CD14-positive monocyte (primary cell): ENCODE measurements at regions not wholly inside any gene's neighbourhood (a gene's known extent, or its start where the extent isn't known, plus 50 kb on each side); places are given as distances from the start of the nearest gene placed in this dataset.

Source experiments
- DNase-seq, 3 donors: peaks; one replicate each; pipeline ENCODE4 v3.0.0-alpha.2; 2011 to 2022
- H2AFZ ChIP-seq: 2 replicates; pipeline ENCODE4 v1.6.0; 2012; ENCODE audit warnings: mild to moderate bottlenecking, low read depth, low read length, inconsistent platforms; ENCODE audit not compliant: insufficient read depth, poor library complexity, severe bottlenecking
- H3K27ac ChIP-seq, 2 donors: 1 replicate in 1 of 2; 2 replicates in 1 of 2; pipeline ENCODE4 v1.5.1; 2012 to 2013; ENCODE audit warnings: low read length in 2 of 2, control low read depth in 1 of 2, inconsistent platforms in 1 of 2, low read depth in 1 of 2, mild to moderate bottlenecking in 1 of 2
- H3K27me3 ChIP-seq, 2 donors: one replicate each; pipeline versions ENCODE4 v1.6.0 to v1.6.1; 2011 to 2013; ENCODE audit warnings: low read length in 2 of 2; ENCODE audit not compliant: control insufficient read depth in 2 of 2, insufficient read depth in 2 of 2
- H3K36me3 ChIP-seq, 2 donors: replicated peaks in 1 of 2; 1 replicate in 1 of 2; 2 replicates in 1 of 2; pipeline versions ENCODE4 v1.5.1 to v1.6.1; 2012 to 2013; ENCODE audit warnings: low read length in 2 of 2, control low read depth in 1 of 2, inconsistent platforms in 1 of 2, mild to moderate bottlenecking in 1 of 2; ENCODE audit not compliant: insufficient read depth in 2 of 2, control insufficient read depth in 1 of 2
- H3K4me1 ChIP-seq, 2 donors: 1 replicate in 1 of 2; 2 replicates in 1 of 2; pipeline versions ENCODE4 v1.5.1 to v1.6.1; 2012 to 2013; ENCODE audit warnings: low read length in 2 of 2, control low read depth in 1 of 2, inconsistent platforms in 1 of 2, mild to moderate bottlenecking in 1 of 2, moderate library complexity in 1 of 2; ENCODE audit not compliant: insufficient read depth in 2 of 2, control insufficient read depth in 1 of 2
- H3K4me2 ChIP-seq: replicated peaks from 2 replicates; pipeline ENCODE3; 2012; ENCODE audit warnings: low read length, moderate library complexity, mild to moderate bottlenecking; ENCODE audit not compliant: poor library complexity, severe bottlenecking; ENCODE audit errors: extremely low read depth
- H3K4me3 ChIP-seq, 3 experiments: fragments of 200-600 bp in 1 of 3; sonication (generic) in 1 of 3; replicated peaks in 1 of 3; 1 replicate in 2 of 3; 2 replicates in 1 of 3; pipeline ENCODE4 v1.5.1; 2011 to 2013; ENCODE audit warnings: low read length in 3 of 3, mild to moderate bottlenecking in 3 of 3, control low read depth in 2 of 3, low read depth in 2 of 3, inconsistent platforms in 1 of 3, moderate library complexity in 1 of 3
- H3K79me2 ChIP-seq: 2 replicates; pipeline ENCODE4 v1.6.0; 2012; ENCODE audit warnings: mild to moderate bottlenecking, control low read depth, inconsistent platforms, low read length, moderate library complexity; ENCODE audit not compliant: insufficient read depth
- H3K9ac ChIP-seq: 2 replicates; pipeline ENCODE4 v1.6.0; 2017; ENCODE audit warnings: low read length, mild to moderate bottlenecking; ENCODE audit not compliant: insufficient read depth, poor library complexity, severe bottlenecking
- H3K9me3 ChIP-seq, 2 donors: replicated peaks in 1 of 2; 1 replicate in 1 of 2; 2 replicates in 1 of 2; pipeline versions ENCODE4 v1.5.1 to v1.6.1; 2012 to 2013; ENCODE audit warnings: low read length in 2 of 2, control low read depth in 1 of 2; ENCODE audit not compliant: control insufficient read depth in 1 of 2, insufficient read depth in 1 of 2
- H4K20me1 ChIP-seq: 2 replicates; pipeline ENCODE4 v1.6.0; 2012; ENCODE audit warnings: mild to moderate bottlenecking, low read length, control low read depth, moderate library complexity; ENCODE audit not compliant: insufficient read depth
- H3K27ac Mint-ChIP-seq, 7 donors: one replicate each; pipeline ENCODE4 v1.8.0; 2020; ENCODE audit warnings: mild to moderate bottlenecking in 7 of 7, mixed read lengths in 7 of 7, moderate library complexity in 6 of 7, inconsistent platforms in 2 of 7
- H3K27me3 Mint-ChIP-seq, 3 donors: one replicate each; pipeline ENCODE4 v1.8.0; 2021 to 2022; ENCODE audit warnings: low read depth in 3 of 3, mild to moderate bottlenecking in 3 of 3, mixed read lengths in 3 of 3, moderate library complexity in 3 of 3, inconsistent platforms in 1 of 3
- H3K36me3 Mint-ChIP-seq, 2 donors: one replicate each; pipeline ENCODE4 v1.8.0; 2020; ENCODE audit warnings: mixed read lengths in 2 of 2, inconsistent platforms in 1 of 2, mild to moderate bottlenecking in 1 of 2
- H3K4me1 Mint-ChIP-seq: one replicate; pipeline ENCODE4 v1.8.0; 2020; ENCODE audit warnings: mild to moderate bottlenecking, mixed read lengths
- H3K4me3 Mint-ChIP-seq, 2 donors: one replicate each; pipeline ENCODE4 v1.8.0; 2020; ENCODE audit warnings: mild to moderate bottlenecking in 2 of 2, mixed read lengths in 2 of 2, moderate library complexity in 1 of 2
- H3K9me3 Mint-ChIP-seq, 7 donors: one replicate each; pipeline ENCODE4 v1.8.0; 2020 to 2022; ENCODE audit warnings: mixed read lengths in 7 of 7, mild to moderate bottlenecking in 6 of 7, moderate library complexity in 6 of 7, inconsistent platforms in 2 of 7
- WGBS: methylation state at CpG from one replicate; pipeline ENCODE4 v1.1.5; 2013; ENCODE audit warnings: missing lambda C conversion rate; ENCODE audit not compliant: insufficient coverage; 5-methylcytosine and 5-hydroxymethylcytosine counted together
- intact Hi-C, 2 donors: fragments of 100-400 bp; cut with micrococcal nuclease; formaldehyde crosslinking; loops; one replicate each; pipeline versions ENCODE4 v1.15.0 to v1.15.1; 2023
- TF ChIP-seq, protein P1 (sequence below): fragments of 200-600 bp; IDR thresholded peaks from one replicate; pipeline ENCODE4 v1.8.0; 2022; ENCODE audit warnings: antibody characterized with exemption, mild to moderate bottlenecking

DNA sequence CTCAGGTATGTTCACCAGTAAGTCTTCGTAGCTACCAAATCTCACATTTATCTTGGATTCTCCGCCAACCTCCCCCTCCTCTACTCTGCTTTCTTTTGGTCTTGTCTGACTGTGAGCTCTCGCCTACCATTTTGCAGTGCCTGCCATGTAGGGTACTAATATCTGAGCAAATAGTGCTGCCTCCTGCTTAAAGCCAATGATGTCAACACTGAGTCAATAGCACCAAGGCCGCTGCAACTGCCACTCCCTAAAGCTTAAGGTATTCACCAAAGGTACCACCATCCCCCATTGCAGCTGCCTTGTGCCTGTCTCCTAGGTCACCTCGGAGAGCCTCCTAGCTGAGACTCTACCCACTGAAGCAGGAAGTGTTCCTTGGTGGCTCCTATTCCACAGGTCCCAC, 114.8 kb upstream of the FUT8 start:
- no peak overlapping the region for H3K4me3 ChIP-seq
- Mint-ChIP-seq H3K36me3 (no peaks in the 10 kb centered on the region), H3K4me3 (no peak overlapping the region), H3K4me1 (no peaks in the 10 kb centered on the region), H3K27me3 (peaks cover 0 to 3% (median 0%) of the 10 kb centered on the region in 3 donors), H3K27ac (no peak overlapping the region), H3K9me3 (no peaks in the 10 kb centered on the region)
- no peaks in the 10 kb centered on the region for H3K79me2 ChIP-seq
- H3K4me1 ChIP-seq: no peaks in the 10 kb centered on the region
- no peaks in the 10 kb centered on the region for H3K27me3 ChIP-seq
- H3K36me3 ChIP-seq: no peaks in the 10 kb centered on the region
- no peak for DNase-seq
- no peaks in the 10 kb centered on the region for H3K9me3 ChIP-seq
- H3K4me2 ChIP-seq: no peak overlapping the region
- H3K27ac ChIP-seq: no peak overlapping the region
- TF ChIP-seq, protein P1, sequence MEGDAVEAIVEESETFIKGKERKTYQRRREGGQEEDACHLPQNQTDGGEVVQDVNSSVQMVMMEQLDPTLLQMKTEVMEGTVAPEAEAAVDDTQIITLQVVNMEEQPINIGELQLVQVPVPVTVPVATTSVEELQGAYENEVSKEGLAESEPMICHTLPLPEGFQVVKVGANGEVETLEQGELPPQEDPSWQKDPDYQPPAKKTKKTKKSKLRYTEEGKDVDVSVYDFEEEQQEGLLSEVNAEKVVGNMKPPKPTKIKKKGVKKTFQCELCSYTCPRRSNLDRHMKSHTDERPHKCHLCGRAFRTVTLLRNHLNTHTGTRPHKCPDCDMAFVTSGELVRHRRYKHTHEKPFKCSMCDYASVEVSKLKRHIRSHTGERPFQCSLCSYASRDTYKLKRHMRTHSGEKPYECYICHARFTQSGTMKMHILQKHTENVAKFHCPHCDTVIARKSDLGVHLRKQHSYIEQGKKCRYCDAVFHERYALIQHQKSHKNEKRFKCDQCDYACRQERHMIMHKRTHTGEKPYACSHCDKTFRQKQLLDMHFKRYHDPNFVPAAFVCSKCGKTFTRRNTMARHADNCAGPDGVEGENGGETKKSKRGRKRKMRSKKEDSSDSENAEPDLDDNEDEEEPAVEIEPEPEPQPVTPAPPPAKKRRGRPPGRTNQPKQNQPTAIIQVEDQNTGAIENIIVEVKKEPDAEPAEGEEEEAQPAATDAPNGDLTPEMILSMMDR: no peak
- no peaks in the 10 kb centered on the region for H4K20me1 ChIP-seq
- intact Hi-C loops: no loop called here
- H2AFZ ChIP-seq: no peak overlapping the region
- 93% methylated on average over 5 of the region's 5 CpGs for WGBS
- H3K9ac ChIP-seq: no peak overlapping the region

DNA sequence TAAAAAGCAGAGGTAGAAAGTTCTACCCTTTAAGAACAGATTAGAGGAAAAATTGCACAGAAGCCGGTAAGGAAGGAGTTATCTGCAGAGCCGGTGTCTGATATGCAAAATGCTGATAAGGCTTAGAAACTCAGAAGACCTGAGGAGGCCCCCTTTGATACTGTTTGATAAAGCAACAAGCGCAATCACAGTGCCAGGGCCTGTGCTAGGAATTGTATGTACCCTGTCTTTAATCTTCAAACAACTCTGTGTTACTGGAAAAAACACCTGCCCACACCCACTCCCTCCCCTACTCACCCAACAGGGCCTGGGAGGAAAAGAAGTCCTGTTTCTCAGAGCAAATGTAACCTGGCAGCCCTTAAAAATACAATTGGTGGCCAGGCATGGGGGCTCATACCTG, 112.7 kb upstream of the FUT8 start:
- Histone ChIP-seq H3K4me2 (no peak overlapping the region), H3K4me1 (no peaks in the 10 kb centered on the region), H3K36me3 (no peaks in the 10 kb centered on the region), H2AFZ (no peak overlapping the region), H3K9ac (no peak overlapping the region), H3K79me2 (no peaks in the 10 kb centered on the region), H3K27me3 (no peaks in the 10 kb centered on the region), H3K4me3 (no peak overlapping the region), H3K27ac (no peak overlapping the region), H3K9me3 (no peaks in the 10 kb centered on the region), H4K20me1 (no peaks in the 10 kb centered on the region)
- no peaks in the 10 kb centered on the region for H3K36me3 Mint-ChIP-seq
- intact Hi-C loops: no loop called here
- no peak for DNase-seq
- H3K27me3 Mint-ChIP-seq: no peaks in the 10 kb centered on the region
- no peaks in the 10 kb centered on the region for H3K4me1 Mint-ChIP-seq
- no peaks in the 10 kb centered on the region for H3K9me3 Mint-ChIP-seq
- no peak overlapping the region for H3K4me3 Mint-ChIP-seq
- TF ChIP-seq, protein P1: no peak
- WGBS: 86% methylated on average over 3 of the region's 3 CpGs
- no peak overlapping the region for H3K27ac Mint-ChIP-seq
